ENCODE measurements at regions not wholly inside any gene's neighbourhood (a gene's known extent, or its start where the extent isn't known, plus 50 kb on each side); places are given as distances from the start of the nearest gene placed in this dataset.

GRCh38 chr17:33732116-33732515 lies 439.0 kb upstream of the ASIC2 start:
- Histone ChIP-seq H3K4me3 (no peak overlapping the region), H3K27ac (no peak overlapping the region), H3K36me3 (no peaks in the 10 kb centered on the region), H3K9me3 (no peaks in the 10 kb centered on the region), H3K4me1 (no peaks in the 10 kb centered on the region), H3K27me3 (peaks cover 0 to 29% of the 10 kb centered on the region in 2 donors)
- TF ChIP-seq, protein P1, sequence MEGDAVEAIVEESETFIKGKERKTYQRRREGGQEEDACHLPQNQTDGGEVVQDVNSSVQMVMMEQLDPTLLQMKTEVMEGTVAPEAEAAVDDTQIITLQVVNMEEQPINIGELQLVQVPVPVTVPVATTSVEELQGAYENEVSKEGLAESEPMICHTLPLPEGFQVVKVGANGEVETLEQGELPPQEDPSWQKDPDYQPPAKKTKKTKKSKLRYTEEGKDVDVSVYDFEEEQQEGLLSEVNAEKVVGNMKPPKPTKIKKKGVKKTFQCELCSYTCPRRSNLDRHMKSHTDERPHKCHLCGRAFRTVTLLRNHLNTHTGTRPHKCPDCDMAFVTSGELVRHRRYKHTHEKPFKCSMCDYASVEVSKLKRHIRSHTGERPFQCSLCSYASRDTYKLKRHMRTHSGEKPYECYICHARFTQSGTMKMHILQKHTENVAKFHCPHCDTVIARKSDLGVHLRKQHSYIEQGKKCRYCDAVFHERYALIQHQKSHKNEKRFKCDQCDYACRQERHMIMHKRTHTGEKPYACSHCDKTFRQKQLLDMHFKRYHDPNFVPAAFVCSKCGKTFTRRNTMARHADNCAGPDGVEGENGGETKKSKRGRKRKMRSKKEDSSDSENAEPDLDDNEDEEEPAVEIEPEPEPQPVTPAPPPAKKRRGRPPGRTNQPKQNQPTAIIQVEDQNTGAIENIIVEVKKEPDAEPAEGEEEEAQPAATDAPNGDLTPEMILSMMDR (IDR thresholded peaks at IDR 0.05), result no peak
- ATAC-seq (peak; percentile 31), DNase-seq (peak in 1 of 4 donors; percentile 17)
- intact Hi-C loops (cut with DNase I), result no loop called here

DNA sequence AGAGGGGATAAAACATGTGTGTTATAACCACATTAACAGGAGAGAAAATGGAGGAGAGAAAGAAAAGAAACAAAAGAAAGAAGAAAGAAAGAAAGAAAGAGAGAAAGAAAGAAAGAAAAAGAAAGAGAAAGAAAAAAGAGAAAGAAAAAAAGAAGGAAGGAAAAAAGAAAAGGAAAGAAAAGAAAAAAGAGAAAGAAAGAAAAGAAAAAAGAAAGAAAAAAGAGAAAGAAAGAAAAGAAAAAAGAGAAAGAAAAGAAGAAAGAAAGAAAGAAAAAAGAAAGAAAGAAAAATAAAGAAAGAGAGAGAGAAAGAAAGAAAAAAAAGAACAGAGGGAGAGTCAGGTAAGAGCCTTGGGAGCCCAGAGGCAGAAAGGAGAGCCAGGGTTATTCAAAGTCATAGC lies 446.6 kb upstream of the ASIC2 start:
- Histone ChIP-seq H3K4me3 (no peak overlapping the region), H3K27ac (no peak overlapping the region), H3K27me3 (peaks cover 0 to 35% of the 10 kb centered on the region in 2 donors), H3K9me3 (no peaks in the 10 kb centered on the region), H3K4me1 (no peaks in the 10 kb centered on the region), H3K36me3 (no peaks in the 10 kb centered on the region)
- TF ChIP-seq, protein P1 (IDR thresholded peaks at IDR 0.05), result no peak
- ATAC-seq, result no peak
- DNase-seq, result no peak
- intact Hi-C loops (cut with DNase I), result no loop called here

- TF ChIP-seq, protein P1 (IDR thresholded peaks at IDR 0.05), result no peak
- ATAC-seq (no peak), DNase-seq (no peak)
- H3K9me3 ChIP-seq, result no peaks in the 10 kb centered on the region
- H3K4me1 ChIP-seq, result no peaks in the 10 kb centered on the region
- H3K36me3 ChIP-seq, result no peaks in the 10 kb centered on the region
- intact Hi-C loops (cut with DNase I), result no loop called here
- H3K27ac ChIP-seq, result no peak overlapping the region
- peaks cover 0 to 45% of the 10 kb centered on the region in 2 donors for H3K27me3 ChIP-seq
- H3K4me3 ChIP-seq, result no peak overlapping the region
These were observed 452.1 kb upstream of the ASIC2 start for GRCh38 chr17:33745047-33745760.

GRCh38 chr17:33749171-33749570 lies 456.1 kb upstream of the ASIC2 start:
- H3K27ac ChIP-seq, result no peak overlapping the region
- TF ChIP-seq, protein P1 (IDR thresholded peaks at IDR 0.05), result no peak
- ATAC-seq (no peak), DNase-seq (no peak)
- H3K9me3 ChIP-seq, result no peaks in the 10 kb centered on the region
- peaks cover 10 to 64% of the 10 kb centered on the region in 2 donors for H3K27me3 ChIP-seq
- H3K4me1 ChIP-seq, result peaks cover 0 to 4% of the 10 kb centered on the region in 2 donors
- intact Hi-C loops (cut with DNase I), result no loop called here
- H3K4me3 ChIP-seq, result no peak overlapping the region
- H3K36me3 ChIP-seq, result no peaks in the 10 kb centered on the region

- ATAC-seq, result peak; percentile 97
- Histone ChIP-seq H3K9me3 (no peaks in the 10 kb centered on the region), H3K4me1 (peaks cover 0 to 4% of the 10 kb centered on the region in 2 donors), H3K36me3 (no peaks in the 10 kb centered on the region), H3K27me3 (peaks cover 10 to 57% of the 10 kb centered on the region in 2 donors), H3K27ac (no peak overlapping the region), H3K4me3 (no peak overlapping the region)
- intact Hi-C loops (cut with DNase I), result no loop called here
- TF ChIP-seq, protein P1 (IDR thresholded peaks at IDR 0.05), result peak; percentile 61 to 94
- peak in 3 of 4 donors; percentile 52 to 68 (median 62) for DNase-seq
These were observed 458.0 kb upstream of the ASIC2 start for GRCh38 chr17:33750943-33751701.

All from left lung (tissue), 4 donors.